GM18951 (cell line): ENCODE measurements at regions not wholly inside any gene's neighbourhood (a gene's known extent, or its start where the extent isn't known, plus 50 kb on each side); places are given as distances from the start of the nearest gene placed in this dataset.

Source experiments
- POLR2A ChIP-seq: IDR thresholded peaks from 4 replicates; pipeline ENCODE4 v1.6.1; 2011; ENCODE audit warnings: mild to moderate bottlenecking; ENCODE audit not compliant: insufficient read length, insufficient read depth; ENCODE audit errors: extremely low read depth
- in situ Hi-C: fragments of 300-500 bp; cut with MboI; formaldehyde crosslinking; loops from one replicate; pipeline ENCODE4 v1.12.0; 2022; ENCODE audit warnings: low sequenced_read_pairs, mixed read lengths, inconsistent platforms; ENCODE audit not compliant: unreplicated experiment

- TF ChIP-seq POLR2A = no peak
- in situ Hi-C loops = no loop called here
These were observed 172.5 kb downstream of the DLEU7 start for GRCh38 chr13:50670847-50671496.

GRCh38 chr13:50671497-50671850, 172.0 kb downstream of the DLEU7 start:
- in situ Hi-C loops = no loop called here
- no peak for TF ChIP-seq POLR2A

- in situ Hi-C loops = no loop called here
- TF ChIP-seq POLR2A = no peak
These were observed 171.5 kb downstream of the DLEU7 start for GRCh38 chr13:50672025-50672424.

GRCh38 chr13:50675651-50676050, 167.8 kb downstream of the DLEU7 start:
- in situ Hi-C loops = no loop called here
- no peak for TF ChIP-seq POLR2A

- in situ Hi-C loops = no loop called here
- no peak for TF ChIP-seq POLR2A
These were observed 166.9 kb downstream of the DLEU7 start for GRCh38 chr13:50676602-50677001.

GRCh38 chr13:50677258-50677657, 166.2 kb downstream of the DLEU7 start:
- in situ Hi-C loops = no loop called here

GRCh38 chr13:50677687-50678463, 165.6 kb downstream of the DLEU7 start:
- no peak for TF ChIP-seq POLR2A

More at GRCh38 chr13:50677258-50677657, 166.2 kb downstream of the DLEU7 start:
- no peak for TF ChIP-seq POLR2A

GRCh38 chr13:50678464-50679162, 164.9 kb downstream of the DLEU7 start:
- in situ Hi-C loops = no loop called here
- TF ChIP-seq POLR2A = no peak

More at GRCh38 chr13:50677687-50678463, 165.6 kb downstream of the DLEU7 start:
- in situ Hi-C loops = no loop called here

GRCh38 chr13:50679321-50679720, 164.2 kb downstream of the DLEU7 start:
- TF ChIP-seq POLR2A = no peak
- in situ Hi-C loops = no loop called here

- TF ChIP-seq POLR2A = no peak
These were observed 161.5 kb downstream of the DLEU7 start for GRCh38 chr13:50682002-50682401.

GRCh38 chr13:50682966-50683365, 160.5 kb downstream of the DLEU7 start:
- in situ Hi-C loops = no loop called here
- no peak for TF ChIP-seq POLR2A

More at GRCh38 chr13:50682002-50682401, 161.5 kb downstream of the DLEU7 start:
- in situ Hi-C loops = no loop called here

GRCh38 chr13:50684366-50684765, 159.1 kb downstream of the DLEU7 start:
- in situ Hi-C loops = no loop called here
- no peak for TF ChIP-seq POLR2A

GRCh38 chr13:50685491-50685890, 158.0 kb downstream of the DLEU7 start:
- in situ Hi-C loops = no loop called here

More at GRCh38 chr13:50685491-50685890, 158.0 kb downstream of the DLEU7 start:
- no peak for TF ChIP-seq POLR2A
